ENCODE measurements at regions not wholly inside any gene's neighbourhood (a gene's known extent, or its start where the extent isn't known, plus 50 kb on each side); places are given as distances from the start of the nearest gene placed in this dataset.

DNA sequence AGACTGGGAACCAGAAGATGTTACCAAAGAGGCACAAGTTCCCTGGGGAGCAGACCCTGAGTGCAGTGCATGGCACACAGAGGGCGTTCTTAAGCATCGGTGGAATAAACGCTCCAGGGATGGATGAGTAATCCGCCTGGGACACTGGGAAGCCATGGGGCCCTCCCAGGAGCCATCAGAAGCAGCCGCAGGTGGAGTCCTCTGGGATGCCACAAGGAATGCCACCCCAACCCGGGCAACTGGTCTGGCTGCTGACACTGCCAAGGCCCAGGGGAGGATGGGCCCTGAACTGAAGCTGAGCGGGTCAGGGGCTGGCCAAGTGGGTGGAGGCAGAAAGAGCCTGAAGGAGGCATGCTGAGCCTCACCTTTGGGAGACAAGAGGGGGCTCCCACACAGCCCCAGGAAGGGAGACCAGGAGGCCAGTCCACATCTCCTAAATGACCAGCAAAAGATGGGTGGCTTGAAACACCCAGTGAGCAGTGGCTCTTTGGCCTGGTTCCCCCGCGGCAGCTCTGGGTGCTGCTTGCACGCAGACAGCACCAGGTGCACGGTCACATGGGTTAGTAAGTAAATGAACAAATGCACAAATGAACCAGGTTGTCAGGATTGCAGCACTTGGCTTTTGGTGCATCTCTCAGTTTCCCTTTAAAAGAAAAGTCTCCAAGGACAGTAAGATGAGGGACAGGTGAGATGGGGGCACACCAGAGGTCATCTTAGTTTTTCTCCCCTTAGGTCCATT, 141.3 kb upstream of the ZMIZ1 start:
- TF ChIP-seq, protein P1, sequence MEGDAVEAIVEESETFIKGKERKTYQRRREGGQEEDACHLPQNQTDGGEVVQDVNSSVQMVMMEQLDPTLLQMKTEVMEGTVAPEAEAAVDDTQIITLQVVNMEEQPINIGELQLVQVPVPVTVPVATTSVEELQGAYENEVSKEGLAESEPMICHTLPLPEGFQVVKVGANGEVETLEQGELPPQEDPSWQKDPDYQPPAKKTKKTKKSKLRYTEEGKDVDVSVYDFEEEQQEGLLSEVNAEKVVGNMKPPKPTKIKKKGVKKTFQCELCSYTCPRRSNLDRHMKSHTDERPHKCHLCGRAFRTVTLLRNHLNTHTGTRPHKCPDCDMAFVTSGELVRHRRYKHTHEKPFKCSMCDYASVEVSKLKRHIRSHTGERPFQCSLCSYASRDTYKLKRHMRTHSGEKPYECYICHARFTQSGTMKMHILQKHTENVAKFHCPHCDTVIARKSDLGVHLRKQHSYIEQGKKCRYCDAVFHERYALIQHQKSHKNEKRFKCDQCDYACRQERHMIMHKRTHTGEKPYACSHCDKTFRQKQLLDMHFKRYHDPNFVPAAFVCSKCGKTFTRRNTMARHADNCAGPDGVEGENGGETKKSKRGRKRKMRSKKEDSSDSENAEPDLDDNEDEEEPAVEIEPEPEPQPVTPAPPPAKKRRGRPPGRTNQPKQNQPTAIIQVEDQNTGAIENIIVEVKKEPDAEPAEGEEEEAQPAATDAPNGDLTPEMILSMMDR (IDR thresholded peaks at IDR 0.05) = no peak
- no peak for TF ChIP-seq POLR2A (IDR thresholded peaks at IDR 0.05)
